Spinal cord (tissue), 9 donors: ENCODE measurements at regions not wholly inside any gene's neighbourhood (a gene's known extent, or its start where the extent isn't known, plus 50 kb on each side); places are given as distances from the start of the nearest gene placed in this dataset.

Experiments
- DNase-seq, 6 donors: peaks; one replicate each; pipeline versions ENCODE4 v3.0.0 to v3.0.0-alpha.2; 2013 to 2015; ENCODE audit warnings: low spot score in 6 of 6, low read depth in 4 of 6
- H3K27ac ChIP-seq: one replicate; pipeline ENCODE4 v1.5.1; 2013; ENCODE audit warnings: low read depth, low read length, control low read depth
- H3K27me3 ChIP-seq: one replicate; pipeline ENCODE4 v1.6.1; 2013; ENCODE audit warnings: low read length; ENCODE audit not compliant: control insufficient read depth, insufficient read depth
- H3K36me3 ChIP-seq: one replicate; pipeline ENCODE4 v1.6.1; 2013; ENCODE audit warnings: low read length; ENCODE audit not compliant: control insufficient read depth, insufficient read depth
- H3K4me1 ChIP-seq: one replicate; pipeline ENCODE4 v1.6.1; 2013; ENCODE audit warnings: low read length; ENCODE audit not compliant: control insufficient read depth, insufficient read depth
- H3K4me3 ChIP-seq: one replicate; pipeline ENCODE4 v1.5.1; 2013; ENCODE audit warnings: low read depth, low read length, control low read depth
- H3K9me3 ChIP-seq: one replicate; pipeline ENCODE4 v1.6.1; 2013; ENCODE audit warnings: low read length; ENCODE audit not compliant: control insufficient read depth, insufficient read depth
- WGBS: methylation state at CpG from one replicate; pipeline ENCODE4 v1.1.5; 2013; ENCODE audit warnings: missing lambda C conversion rate; ENCODE audit not compliant: insufficient coverage; 5-methylcytosine and 5-hydroxymethylcytosine counted together
- donor health status: healthy.

GRCh38 chr9:90741036-90741435 is 60.6 kb upstream of the SYK start:
- Histone ChIP-seq H3K27me3 (no peaks in the 10 kb centered on the region), H3K36me3 (no peaks in the 10 kb centered on the region), H3K4me3 (no peak overlapping the region), H3K27ac (no peak overlapping the region), H3K4me1 (no peaks in the 10 kb centered on the region), H3K9me3 (peaks cover 3% of the 10 kb centered on the region)
- no peak for DNase-seq
- WGBS, result no CpG with 5 or more reads among the region's 1 CpG

GRCh38 chr9:90737742-90738141 is 63.9 kb upstream of the SYK start:
- Histone ChIP-seq H3K4me1 (no peaks in the 10 kb centered on the region), H3K9me3 (peaks cover 3% of the 10 kb centered on the region), H3K36me3 (no peaks in the 10 kb centered on the region), H3K27ac (no peak overlapping the region), H3K27me3 (no peaks in the 10 kb centered on the region), H3K4me3 (no peak overlapping the region)
- no peak for DNase-seq
- 91% methylated on average over 1 of the region's 1 CpG for WGBS

- no peaks in the 10 kb centered on the region for H3K27me3 ChIP-seq
- H3K36me3 ChIP-seq, result no peaks in the 10 kb centered on the region
- no peak overlapping the region for H3K4me3 ChIP-seq
- peaks cover 3% of the 10 kb centered on the region for H3K9me3 ChIP-seq
- H3K27ac ChIP-seq, result no peak overlapping the region
- H3K4me1 ChIP-seq, result no peaks in the 10 kb centered on the region
- WGBS, result no CpG with 5 or more reads among the region's 1 CpG
- peak in 1 of 6 donors; percentile 47 for DNase-seq
These were observed 65.7 kb upstream of the SYK start for GRCh38 chr9:90735952-90736351.

GRCh38 chr9:90734631-90735030 is 67.0 kb upstream of the SYK start:
- H3K9me3 ChIP-seq, result peaks cover 3% of the 10 kb centered on the region
- WGBS, result 96% methylated on average over 5 of the region's 7 CpGs
- H3K4me3 ChIP-seq, result no peak overlapping the region
- no peaks in the 10 kb centered on the region for H3K4me1 ChIP-seq
- H3K27me3 ChIP-seq, result no peaks in the 10 kb centered on the region
- no peak overlapping the region for H3K27ac ChIP-seq
- no peak for DNase-seq
- H3K36me3 ChIP-seq, result no peaks in the 10 kb centered on the region

DNA sequence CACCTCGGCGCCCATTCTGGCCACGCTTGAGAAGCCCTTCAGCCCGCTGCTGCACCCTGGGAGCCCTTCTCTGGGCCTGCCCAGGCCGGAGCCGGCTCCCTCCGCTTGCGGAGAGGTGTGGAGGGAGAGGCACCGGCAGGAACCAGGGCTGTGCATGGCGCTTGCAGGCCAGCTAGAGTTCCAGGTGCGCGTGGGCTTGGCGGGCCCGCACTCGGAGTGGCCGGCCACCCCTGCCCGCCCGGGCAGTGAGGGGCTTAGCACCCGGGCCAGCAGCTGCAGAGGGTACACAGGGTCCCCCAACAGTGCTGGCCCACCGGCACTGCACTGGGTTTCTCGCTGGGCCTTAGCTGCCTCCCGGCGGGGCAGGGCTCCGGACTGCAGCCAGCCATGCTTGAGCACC is 72.3 kb upstream of the SYK start:
- Histone ChIP-seq H3K27ac (no peak overlapping the region), H3K4me1 (peaks cover 9% of the 10 kb centered on the region), H3K36me3 (no peaks in the 10 kb centered on the region), H3K4me3 (no peak overlapping the region), H3K27me3 (no peaks in the 10 kb centered on the region), H3K9me3 (no peaks in the 10 kb centered on the region)
- no peak for DNase-seq
- 92% methylated on average over 20 of the region's 24 CpGs for WGBS

DNA sequence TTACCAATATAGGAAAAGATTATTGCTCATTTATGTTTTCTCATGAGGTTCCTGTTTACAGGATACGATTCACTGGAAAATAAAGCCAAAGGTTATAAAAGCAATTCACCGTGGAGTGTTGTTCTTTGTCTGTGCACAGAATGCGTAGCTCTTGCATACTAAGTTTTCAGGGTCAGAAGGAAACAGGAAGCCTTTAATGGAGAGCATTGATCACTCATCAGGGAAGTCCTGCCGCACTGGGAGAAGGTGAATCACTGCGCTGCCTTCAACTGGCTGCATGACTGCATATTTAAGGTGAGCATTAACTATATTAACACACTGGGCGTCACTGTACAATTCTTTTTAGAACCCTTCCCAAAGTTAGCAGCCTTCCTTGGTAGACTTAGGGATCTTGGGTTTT is 74.1 kb upstream of the SYK start:
- H3K9me3 ChIP-seq, result no peaks in the 10 kb centered on the region
- 100% methylated on average over 1 of the region's 6 CpGs for WGBS
- H3K27me3 ChIP-seq, result no peaks in the 10 kb centered on the region
- H3K36me3 ChIP-seq, result no peaks in the 10 kb centered on the region
- peak in 1 of 6 donors; percentile 21 for DNase-seq
- H3K27ac ChIP-seq, result no peak overlapping the region
- H3K4me3 ChIP-seq, result no peak overlapping the region
- H3K4me1 ChIP-seq, result peaks cover 9% of the 10 kb centered on the region

GRCh38 chr9:90726215-90726614 is 75.4 kb upstream of the SYK start:
- WGBS, result 100% methylated on average over 3 of the region's 5 CpGs
- Histone ChIP-seq H3K36me3 (no peaks in the 10 kb centered on the region), H3K4me1 (peaks cover 9% of the 10 kb centered on the region), H3K9me3 (no peaks in the 10 kb centered on the region), H3K27me3 (no peaks in the 10 kb centered on the region), H3K4me3 (no peak overlapping the region), H3K27ac (no peak overlapping the region)
- no peak for DNase-seq

- H3K4me3 ChIP-seq, result no peak overlapping the region
- H3K36me3 ChIP-seq, result no peaks in the 10 kb centered on the region
- no peaks in the 10 kb centered on the region for H3K27me3 ChIP-seq
- DNase-seq, result no peak
- no peaks in the 10 kb centered on the region for H3K9me3 ChIP-seq
- H3K4me1 ChIP-seq, result peaks cover 9% of the 10 kb centered on the region
- H3K27ac ChIP-seq, result no peak overlapping the region
- WGBS, result 87% methylated on average over 4 of the region's 7 CpGs
These were observed 76.7 kb upstream of the SYK start for GRCh38 chr9:90724880-90725279.

GRCh38 chr9:90724112-90724511 is 77.5 kb upstream of the SYK start:
- 89% methylated on average over 2 of the region's 7 CpGs for WGBS
- Histone ChIP-seq H3K27ac (no peak overlapping the region), H3K27me3 (no peaks in the 10 kb centered on the region), H3K4me1 (peaks cover 9% of the 10 kb centered on the region), H3K4me3 (no peak overlapping the region), H3K9me3 (no peaks in the 10 kb centered on the region), H3K36me3 (no peaks in the 10 kb centered on the region)
- peak in 3 of 6 donors; percentile 15 to 91 (median 26) for DNase-seq

DNA sequence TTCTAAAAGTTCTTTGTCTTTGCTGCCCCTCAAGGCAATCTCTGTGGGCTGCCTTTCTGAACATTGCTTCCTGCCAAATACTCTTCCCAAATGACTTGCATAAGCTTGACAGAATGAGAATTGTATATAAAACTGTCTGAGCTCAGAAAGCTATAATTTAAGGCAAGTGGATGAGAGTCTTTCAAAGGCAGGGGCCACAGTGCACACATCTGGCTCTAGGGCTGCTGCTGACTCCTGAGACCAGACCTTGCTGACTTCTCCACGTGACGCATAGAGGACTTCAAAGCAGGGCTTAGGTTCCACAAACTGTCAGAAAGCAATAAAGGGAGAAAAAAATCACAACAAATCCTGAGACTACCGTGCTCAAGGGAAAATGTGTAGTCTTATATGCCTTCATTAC is 79.4 kb upstream of the DIRAS2 start:
- Histone ChIP-seq H3K4me1 (peaks cover 9% of the 10 kb centered on the region), H3K36me3 (no peaks in the 10 kb centered on the region), H3K27me3 (no peaks in the 10 kb centered on the region), H3K9me3 (no peaks in the 10 kb centered on the region), H3K27ac (no peak overlapping the region), H3K4me3 (no peak overlapping the region)
- DNase-seq, result peak in 1 of 6 donors; percentile 16
- WGBS, result no CpG with 5 or more reads among the region's 3 CpGs
